Sigmoid colon (tissue), 4 donors: ENCODE measurements at regions not wholly inside any gene's neighbourhood (a gene's known extent, or its start where the extent isn't known, plus 50 kb on each side); places are given as distances from the start of the nearest gene placed in this dataset.

ENCODE experiments used
- CTCF ChIP-seq, 4 experiments: fragments of 450-650 bp in 3 of 4; fragments of 200-600 bp in 1 of 4; IDR thresholded peaks; one replicate each; pipeline ENCODE4 v1.5.1; 2016 to 2019; ENCODE audit warnings: antibody characterized with exemption in 4 of 4, mild to moderate bottlenecking in 3 of 4, moderate library complexity in 2 of 4
- POLR2A ChIP-seq, 2 donors: fragments of 450-650 bp; IDR thresholded peaks; one replicate each; pipeline ENCODE4 v1.6.1; 2016; ENCODE audit warnings: antibody characterized with exemption in 2 of 2, mild to moderate bottlenecking in 2 of 2, moderate library complexity in 2 of 2
- POLR2AphosphoS5 ChIP-seq, 4 donors: sonication (generic); formaldehyde crosslinking; IDR thresholded peaks; one replicate each; pipeline ENCODE4 v1.6.1; 2017; ENCODE audit warnings: antibody characterized with exemption in 4 of 4

- TF ChIP-seq CTCF (IDR thresholded peaks at IDR 0.05) (no peak), POLR2AphosphoS5 (IDR thresholded peaks at IDR 0.05) (no peak), POLR2A (IDR thresholded peaks at IDR 0.05) (no peak)
Measured at GRCh38 chr13:40456397-40456953, 210.0 kb downstream of the FOXO1 start.
